ENCODE measurements at regions not wholly inside any gene's neighbourhood (a gene's known extent, or its start where the extent isn't known, plus 50 kb on each side); places are given as distances from the start of the nearest gene placed in this dataset.
"Not testable (repeated sequence)": the region's sequence is repeated elsewhere in the genome, so short reads cannot be mapped to it uniquely, and the experiment has no call there.

- DNase-seq = not testable (repeated sequence)
These were observed 54.1 kb upstream of the NBPF9 start for GRCh38 chr1:149157409-149157808.

- DNase-seq = not testable (repeated sequence)
These were observed 55.0 kb upstream of the NBPF9 start for GRCh38 chr1:149158308-149158707.

GRCh38 chr1:149163063-149163444, 59.7 kb upstream of the NBPF9 start:
- DNase-seq = not testable (repeated sequence)

GRCh38 chr1:149174765-149175164, 71.4 kb upstream of the NBPF9 start:
- not testable (repeated sequence) for DNase-seq

- not testable (repeated sequence) for DNase-seq
These were observed 72.5 kb upstream of the NBPF9 start for GRCh38 chr1:149175812-149176211.

GRCh38 chr1:149176453-149177316, 73.3 kb upstream of the NBPF9 start:
- DNase-seq = not testable (repeated sequence)

GRCh38 chr1:149190742-149191141, 87.4 kb upstream of the NBPF9 start:
- DNase-seq = not testable (repeated sequence)

- DNase-seq = not testable (repeated sequence)
These were observed 93.3 kb upstream of the NBPF9 start for GRCh38 chr1:149196651-149197050.

GRCh38 chr1:149200567-149200966, 97.2 kb upstream of the NBPF9 start:
- peak; percentile 8 for DNase-seq

GRCh38 chr1:149202283-149202682, 98.9 kb upstream of the NBPF9 start:
- DNase-seq = not testable (repeated sequence)

- not testable (repeated sequence) for DNase-seq
These were observed 101.0 kb upstream of the NBPF9 start for GRCh38 chr1:149204396-149204795.

- not testable (repeated sequence) for DNase-seq
These were observed 105.5 kb upstream of the NBPF9 start for GRCh38 chr1:149208836-149209235.

- DNase-seq = not testable (repeated sequence)
These were observed 108.5 kb upstream of the NBPF9 start for GRCh38 chr1:149211757-149212420.

GRCh38 chr1:149212946-149213345, 109.6 kb upstream of the NBPF9 start:
- DNase-seq = not testable (repeated sequence)

- not testable (repeated sequence) for DNase-seq
These were observed 110.3 kb upstream of the NBPF9 start for GRCh38 chr1:149213673-149214072.

GRCh38 chr1:149218080-149218988, 115.0 kb upstream of the NBPF9 start:
- not testable (repeated sequence) for DNase-seq

GRCh38 chr1:149219539-149219938, 116.2 kb upstream of the NBPF9 start:
- DNase-seq = not testable (repeated sequence)

GRCh38 chr1:149220463-149221074, 117.2 kb upstream of the NBPF9 start:
- DNase-seq = not testable (repeated sequence)

GRCh38 chr1:149227933-149228665, 124.7 kb upstream of the NBPF9 start:
- DNase-seq = not testable (repeated sequence)

GRCh38 chr1:149228672-149229585, 125.6 kb upstream of the NBPF9 start:
- DNase-seq = not testable (repeated sequence)

Data from MV-4-11 (cell line).